Effector CD4-positive, alpha-beta T cell (primary cell): ENCODE measurements at regions not wholly inside any gene's neighbourhood (a gene's known extent, or its start where the extent isn't known, plus 50 kb on each side); places are given as distances from the start of the nearest gene placed in this dataset.

ENCODE experiments used
- DNase-seq: peaks from one replicate; pipeline ENCODE4 v3.0.0-alpha.2; 2020

- no peak for DNase-seq
Observed at GRCh38 chr13:74452176-74452575, 318.0 kb upstream of the KLF12 start.

GRCh38 chr13:74450964-74451363 lies 316.8 kb upstream of the KLF12 start:
- no peak for DNase-seq

- DNase-seq, result no peak
Observed at GRCh38 chr13:74450525-74450845, 316.3 kb upstream of the KLF12 start.

- DNase-seq, result no peak
Observed at GRCh38 chr13:74449811-74450524, 315.8 kb upstream of the KLF12 start.

GRCh38 chr13:74444864-74445479 lies 310.8 kb upstream of the KLF12 start:
- DNase-seq, result no peak

GRCh38 chr13:74444161-74444571 lies 310.0 kb upstream of the KLF12 start:
- no peak for DNase-seq

GRCh38 chr13:74443631-74444030 lies 309.4 kb upstream of the KLF12 start:
- DNase-seq, result no peak

GRCh38 chr13:74442751-74443150 lies 308.5 kb upstream of the KLF12 start:
- DNase-seq, result no peak

- no peak for DNase-seq
Observed at GRCh38 chr13:74438901-74439300, 304.7 kb upstream of the KLF12 start.

GRCh38 chr13:74434782-74435181 lies 300.6 kb upstream of the KLF12 start:
- DNase-seq, result no peak

GRCh38 chr13:74424455-74424854 lies 290.3 kb upstream of the KLF12 start:
- DNase-seq, result no peak

- DNase-seq, result no peak
Observed at GRCh38 chr13:74423434-74423833, 289.2 kb upstream of the KLF12 start.

GRCh38 chr13:74414458-74414857 lies 280.3 kb upstream of the KLF12 start:
- no peak for DNase-seq

- DNase-seq, result no peak
Observed at GRCh38 chr13:74413482-74413881, 279.3 kb upstream of the KLF12 start.

- DNase-seq, result no peak
Observed at GRCh38 chr13:74409551-74409950, 275.3 kb upstream of the KLF12 start.

- DNase-seq, result no peak
Observed at GRCh38 chr13:74406420-74406819, 272.2 kb upstream of the KLF12 start.

GRCh38 chr13:74398599-74398998 lies 264.4 kb upstream of the KLF12 start:
- no peak for DNase-seq

- DNase-seq, result no peak
Observed at GRCh38 chr13:74389056-74389455, 254.9 kb upstream of the KLF12 start.

- no peak for DNase-seq
Observed at GRCh38 chr13:74388626-74389025, 254.4 kb upstream of the KLF12 start.

GRCh38 chr13:74372511-74372910 lies 238.3 kb upstream of the KLF12 start:
- no peak for DNase-seq

GRCh38 chr13:74367193-74367592 lies 233.0 kb upstream of the KLF12 start:
- DNase-seq, result no peak

- DNase-seq, result no peak
Observed at GRCh38 chr13:74361274-74361673, 227.1 kb upstream of the KLF12 start.

GRCh38 chr13:74346960-74347359 lies 212.8 kb upstream of the KLF12 start:
- DNase-seq, result no peak

- no peak for DNase-seq
Observed at GRCh38 chr13:74338341-74338740, 204.1 kb upstream of the KLF12 start.

GRCh38 chr13:74336546-74336945 lies 202.3 kb upstream of the KLF12 start:
- no peak for DNase-seq
